HG03045 (cell line): ENCODE measurements at regions not wholly inside any gene's neighbourhood (a gene's known extent, or its start where the extent isn't known, plus 50 kb on each side); places are given as distances from the start of the nearest gene placed in this dataset.
"Not testable (repeated sequence)": the region's sequence is repeated elsewhere in the genome, so short reads cannot be mapped to it uniquely, and the experiment has no call there.

Experiments used
- ATAC-seq: cut with Tn5 transposase; IDR thresholded peaks from one replicate; pipeline ENCODE4 v1.9.1; 2021; ENCODE audit warnings: mild to moderate bottlenecking, moderate library complexity; ENCODE audit not compliant: unreplicated experiment

DNA sequence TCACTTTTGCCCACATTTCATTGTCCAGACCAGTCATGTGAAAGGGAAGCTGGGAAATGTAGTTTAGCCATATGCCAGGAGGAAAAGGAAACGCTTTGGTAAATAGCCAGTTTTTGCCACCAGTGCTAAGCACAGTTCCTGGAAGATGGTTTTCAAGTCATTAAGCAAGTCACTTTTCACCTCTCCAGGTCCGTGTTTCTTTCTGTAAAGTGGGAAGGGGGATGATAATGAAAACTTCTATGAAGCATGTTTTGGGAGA lies 96.6 kb upstream of the TPTE start:
- ATAC-seq: not testable (repeated sequence)

DNA sequence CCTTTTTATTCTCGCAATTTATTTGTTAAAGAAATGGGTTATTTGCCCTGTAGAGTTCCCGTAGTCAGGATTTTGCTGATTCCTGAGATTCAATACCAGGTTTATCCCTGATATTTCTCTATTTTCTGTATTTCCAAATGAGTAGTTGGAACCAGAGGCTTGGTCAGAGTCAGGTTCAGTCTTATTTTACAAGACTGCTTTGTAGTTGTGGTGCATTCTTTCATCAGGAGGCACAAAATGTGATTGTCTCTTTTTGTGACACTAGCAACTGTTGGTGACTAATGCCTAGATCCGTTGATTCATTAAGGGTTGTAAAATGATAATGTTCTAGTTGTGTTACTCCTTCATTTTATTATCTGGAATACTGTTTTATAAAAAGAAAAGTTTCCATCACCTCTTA lies 95.5 kb upstream of the TPTE start:
- no peak for ATAC-seq

DNA sequence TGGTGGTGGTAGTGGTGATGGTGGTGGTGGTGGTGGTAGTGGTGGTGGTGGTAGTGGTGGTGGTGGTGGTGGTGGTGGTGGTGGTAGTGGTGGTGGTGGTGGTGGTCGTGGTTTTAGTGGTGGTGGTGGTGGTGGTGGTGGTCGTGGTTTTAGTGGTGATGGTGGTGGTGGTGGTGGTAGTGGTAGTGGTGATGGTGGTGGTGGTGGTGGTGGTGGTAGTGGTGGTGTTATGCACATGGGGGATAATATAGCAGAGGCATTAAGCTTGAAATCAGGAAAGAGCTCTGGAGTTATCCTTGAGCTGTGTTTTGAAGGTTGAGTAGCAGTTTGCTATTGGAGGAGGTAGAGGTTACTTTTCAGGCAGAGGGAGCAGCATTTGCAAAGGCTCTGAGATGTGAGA lies 94.6 kb upstream of the TPTE start:
- ATAC-seq: not testable (repeated sequence)

DNA sequence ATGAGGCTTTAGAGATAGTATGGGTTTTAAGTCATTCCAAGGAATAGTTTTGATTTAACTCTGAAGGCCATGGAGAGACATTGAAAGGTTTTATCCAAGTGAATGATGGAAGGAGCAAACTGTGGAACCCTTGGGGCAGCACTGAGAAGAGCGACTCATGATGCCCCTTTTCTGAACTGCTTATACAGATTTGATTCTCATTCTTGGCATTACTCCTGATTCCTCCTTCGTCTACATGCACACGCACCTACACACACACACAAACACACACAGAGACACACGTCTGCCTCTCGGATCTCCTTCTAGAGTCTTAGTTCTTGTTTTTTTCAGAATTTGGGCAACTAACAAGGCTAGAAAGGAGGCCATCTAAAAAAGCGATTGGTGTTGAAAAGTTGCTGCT lies 94.1 kb upstream of the TPTE start:
- not testable (repeated sequence) for ATAC-seq

DNA sequence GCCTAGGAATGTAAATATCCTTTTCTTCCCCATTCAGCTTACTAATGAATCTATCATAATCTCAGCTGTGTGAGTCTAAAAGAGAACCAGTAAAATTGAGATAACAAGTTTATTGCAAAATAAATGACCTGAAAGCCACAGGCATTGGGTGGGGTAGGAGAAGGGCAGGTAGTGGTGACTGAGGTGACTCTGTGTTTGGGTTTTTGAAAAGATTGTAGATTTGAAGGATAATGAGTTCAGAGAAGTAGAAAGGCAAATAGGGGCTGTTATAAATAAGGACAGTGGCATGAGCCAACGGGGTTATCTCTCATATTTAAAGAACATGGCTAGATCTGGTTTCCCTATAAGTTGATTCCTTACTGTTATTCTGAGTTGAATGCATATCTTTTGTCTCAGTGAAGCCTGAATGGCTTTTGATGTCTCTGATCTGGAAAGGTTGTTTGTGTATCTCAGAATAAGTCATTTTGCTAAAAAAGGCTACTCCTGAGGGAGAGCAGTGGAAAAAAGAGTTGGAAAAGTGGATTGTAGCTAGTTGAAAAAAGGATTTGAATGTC lies 92.3 kb upstream of the TPTE start:
- not testable (repeated sequence) for ATAC-seq

DNA sequence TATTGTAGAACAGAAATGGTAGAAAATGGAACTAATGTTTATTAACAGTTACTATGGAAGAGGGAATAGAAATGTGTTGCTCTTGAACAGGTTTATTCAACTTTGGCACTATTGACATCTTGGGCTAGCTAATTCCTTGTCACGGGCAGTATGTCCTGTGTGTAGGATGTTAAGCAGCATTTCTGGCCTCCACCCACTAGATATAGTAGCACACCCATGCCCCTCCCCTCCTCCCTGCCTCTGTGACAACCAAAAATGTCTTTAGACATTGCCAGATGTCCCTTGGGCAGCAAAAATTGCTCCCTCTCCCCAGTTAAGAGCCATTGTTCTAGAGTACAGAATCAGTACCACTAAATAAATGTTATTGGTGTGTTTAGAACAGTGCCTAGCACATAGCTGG lies 91.4 kb upstream of the TPTE start:
- no peak for ATAC-seq

DNA sequence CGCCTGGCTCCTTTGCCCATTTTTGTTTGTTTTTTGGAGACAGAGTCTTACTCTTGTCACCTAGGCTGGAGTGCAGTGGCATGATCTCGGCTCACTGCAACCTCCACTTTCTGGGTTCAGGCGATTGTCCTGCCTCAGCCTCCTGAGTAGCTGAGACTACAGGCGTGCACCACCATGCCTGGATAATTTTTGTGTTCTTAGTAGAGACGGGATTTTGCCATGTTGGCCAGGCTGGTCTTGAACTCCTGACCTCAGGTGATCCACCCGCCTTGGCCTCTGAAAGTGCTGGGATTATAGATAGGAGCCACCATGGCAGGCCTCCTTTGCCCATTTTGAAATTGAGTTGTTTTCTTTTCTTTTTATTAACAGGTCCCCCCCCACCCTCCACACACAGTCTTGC lies 89.4 kb upstream of the TPTE start:
- not testable (repeated sequence) for ATAC-seq

DNA sequence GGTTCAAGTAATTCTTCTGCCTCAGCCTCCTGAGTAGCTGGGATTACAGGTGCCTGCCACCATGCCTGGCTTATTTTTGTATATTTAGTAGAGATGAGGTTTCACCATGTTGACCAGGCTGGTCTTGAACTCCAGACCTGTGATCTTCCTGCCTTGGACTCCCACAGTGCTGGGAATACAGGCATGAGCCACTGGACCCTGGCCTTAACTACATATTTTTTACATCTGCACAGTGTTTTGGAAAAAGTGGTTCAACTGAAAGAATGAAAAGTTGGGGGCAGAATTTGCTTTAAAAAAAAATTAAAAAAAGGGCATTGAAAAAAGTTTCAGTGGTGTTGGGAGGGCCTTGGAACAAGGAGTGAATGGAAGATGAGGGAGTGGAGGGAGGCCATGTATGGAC lies 88.9 kb upstream of the TPTE start:
- ATAC-seq: not testable (repeated sequence)

DNA sequence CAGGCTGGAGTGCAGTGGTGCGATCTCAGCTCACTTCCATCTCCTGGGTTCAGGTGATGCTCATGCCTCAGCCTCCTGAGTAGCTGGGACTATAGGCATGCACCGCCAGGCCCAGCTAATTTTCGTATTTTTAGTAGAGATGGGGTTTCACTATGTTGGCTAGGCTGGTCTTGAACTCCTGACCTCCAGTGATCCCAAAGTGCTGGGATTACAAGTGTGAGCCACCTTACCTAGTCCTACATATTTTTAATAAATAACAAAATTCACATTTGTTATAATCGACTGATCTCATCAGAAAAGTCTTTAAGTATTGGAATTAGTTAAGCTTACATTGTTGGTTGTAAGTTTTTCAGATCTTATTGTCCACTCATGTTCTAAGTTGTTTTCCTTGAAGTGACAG lies 83.4 kb upstream of the TPTE start:
- ATAC-seq: not testable (repeated sequence)

DNA sequence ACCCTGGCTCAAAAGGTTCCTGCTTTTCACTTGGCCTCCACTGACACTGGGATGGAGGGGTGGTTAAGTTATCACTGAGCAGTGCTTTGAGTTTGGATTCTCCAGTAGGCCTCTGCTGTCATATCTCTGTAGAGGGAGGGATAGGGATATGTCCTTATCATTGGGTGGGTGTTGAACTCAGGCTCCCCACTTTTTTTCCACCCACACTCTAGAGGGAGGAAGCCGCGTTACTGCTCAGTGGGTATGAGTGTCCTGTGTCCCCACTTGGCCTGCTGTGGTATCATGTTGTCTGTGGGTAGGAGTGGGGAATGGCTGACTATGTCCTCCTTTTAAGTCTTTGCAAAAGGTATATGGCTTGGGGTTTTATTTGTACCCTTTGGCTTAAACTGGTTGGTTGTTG lies 80.7 kb upstream of the TPTE start:
- ATAC-seq: not testable (repeated sequence)

DNA sequence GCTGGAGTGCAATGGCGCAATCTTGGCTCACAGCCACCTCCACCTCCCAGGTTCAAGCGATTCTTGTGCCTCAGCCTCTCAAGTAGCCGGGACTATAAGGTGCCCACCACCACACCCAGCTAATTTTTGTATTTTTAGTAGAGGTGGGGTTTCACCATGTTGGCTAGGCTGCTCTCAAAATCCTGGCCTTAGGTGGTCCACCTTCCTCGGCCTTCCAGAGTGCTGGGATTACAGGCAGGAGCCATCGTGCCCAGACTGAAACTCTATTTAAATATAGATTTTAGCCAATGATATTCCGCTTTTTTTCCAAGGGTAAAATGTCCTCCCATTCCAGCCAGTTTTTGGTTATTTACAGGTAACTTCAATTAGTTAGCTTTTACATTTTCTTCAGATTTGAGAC lies 79.4 kb upstream of the TPTE start:
- ATAC-seq: not testable (repeated sequence)

DNA sequence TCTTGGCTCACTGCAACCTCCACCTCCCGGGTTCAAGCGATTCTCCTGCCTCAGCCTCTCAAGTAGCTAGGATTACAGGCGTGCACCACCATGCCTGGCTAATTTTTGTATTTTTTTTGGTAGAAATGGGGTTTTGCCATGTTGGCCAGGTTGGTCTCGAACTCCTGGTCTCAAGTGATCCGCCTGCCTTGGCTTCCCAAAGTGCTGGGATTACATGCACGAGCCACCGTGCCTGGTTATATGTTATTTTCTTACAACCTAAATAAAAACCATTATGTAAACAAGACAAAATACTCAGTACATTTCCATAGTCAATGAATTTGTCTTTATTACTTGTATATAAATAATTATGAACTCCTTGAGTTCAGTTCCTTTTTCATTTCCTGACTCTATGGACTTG lies 75.7 kb upstream of the TPTE start:
- ATAC-seq: not testable (repeated sequence)

DNA sequence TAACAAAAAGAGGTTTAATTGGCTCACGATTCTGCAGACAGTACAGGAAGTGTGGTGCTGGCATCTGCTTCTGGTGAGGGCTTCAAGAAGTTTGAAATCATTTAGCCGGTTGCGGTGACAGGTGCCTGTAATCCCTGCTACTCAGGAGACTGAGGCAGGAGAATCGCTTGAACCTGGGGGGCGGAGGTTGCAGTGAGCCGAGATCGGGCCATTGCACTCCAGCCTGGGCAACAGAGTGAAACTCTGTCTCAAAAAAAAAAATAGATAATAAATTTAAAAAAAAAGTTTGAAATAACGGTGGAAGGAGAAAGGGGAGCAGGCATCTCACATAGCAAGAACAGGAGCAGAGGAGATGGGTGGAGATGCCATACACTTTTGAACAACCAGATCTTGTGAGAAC lies 71.9 kb upstream of the TPTE start:
- not testable (repeated sequence) for ATAC-seq

DNA sequence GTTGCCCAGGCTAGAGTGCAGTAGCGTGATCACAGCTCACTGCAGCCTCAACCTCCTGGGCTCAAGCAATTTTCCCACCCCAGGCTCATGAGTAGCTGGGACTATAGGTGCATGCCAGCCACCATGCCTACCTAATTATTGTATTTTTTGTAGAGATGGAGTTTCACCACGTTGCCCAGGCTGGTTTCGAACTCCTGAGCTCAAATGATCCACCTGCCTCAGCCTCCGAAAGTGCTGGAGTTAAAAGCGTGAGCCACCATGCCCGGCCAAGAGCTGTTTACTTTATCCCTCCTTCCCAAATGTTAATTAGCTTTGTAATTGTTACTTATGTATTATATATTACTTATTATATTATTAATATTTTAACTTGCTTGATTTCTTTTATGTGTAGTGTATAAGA lies 70.1 kb upstream of the TPTE start:
- not testable (repeated sequence) for ATAC-seq

DNA sequence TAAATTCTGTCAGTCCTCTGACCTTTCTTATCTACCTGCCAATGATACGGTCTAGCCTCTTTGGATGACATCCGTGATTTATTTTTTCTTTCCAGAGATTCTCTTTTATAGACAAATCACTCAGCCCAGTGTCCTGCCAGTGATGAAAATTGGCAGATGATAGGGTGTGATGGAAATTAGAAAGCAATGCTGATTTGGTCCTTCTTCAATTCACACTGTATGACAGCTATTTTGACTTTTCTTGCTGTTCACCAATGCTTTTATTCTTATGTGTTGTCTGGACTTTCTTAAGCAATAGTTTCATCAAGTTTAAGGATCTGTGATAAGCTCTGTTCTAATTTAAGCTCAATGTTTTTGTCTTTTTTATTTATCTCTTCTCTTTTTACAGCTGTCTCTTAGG lies 63.6 kb upstream of the TPTE start:
- not testable (repeated sequence) for ATAC-seq

DNA sequence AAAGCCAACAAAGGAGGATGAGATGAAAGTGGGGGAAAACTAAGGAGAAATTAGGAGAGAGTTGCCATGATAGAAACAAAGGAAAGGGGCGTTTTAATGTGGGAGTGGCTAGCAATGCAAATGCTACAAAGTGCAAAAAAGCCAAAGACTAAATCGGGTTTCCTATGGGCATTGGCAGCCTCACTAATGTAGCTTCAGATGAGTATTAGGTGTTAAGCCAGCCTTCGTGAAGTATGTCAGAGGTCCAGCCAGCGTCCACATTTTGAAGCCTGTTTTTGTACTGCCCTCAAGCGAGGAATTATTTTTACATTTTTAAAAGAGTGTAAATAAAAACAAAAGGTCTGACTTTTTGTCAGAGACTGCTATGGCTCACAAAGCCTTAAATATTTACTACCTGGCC lies 60.4 kb upstream of the TPTE start:
- ATAC-seq: not testable (repeated sequence)

DNA sequence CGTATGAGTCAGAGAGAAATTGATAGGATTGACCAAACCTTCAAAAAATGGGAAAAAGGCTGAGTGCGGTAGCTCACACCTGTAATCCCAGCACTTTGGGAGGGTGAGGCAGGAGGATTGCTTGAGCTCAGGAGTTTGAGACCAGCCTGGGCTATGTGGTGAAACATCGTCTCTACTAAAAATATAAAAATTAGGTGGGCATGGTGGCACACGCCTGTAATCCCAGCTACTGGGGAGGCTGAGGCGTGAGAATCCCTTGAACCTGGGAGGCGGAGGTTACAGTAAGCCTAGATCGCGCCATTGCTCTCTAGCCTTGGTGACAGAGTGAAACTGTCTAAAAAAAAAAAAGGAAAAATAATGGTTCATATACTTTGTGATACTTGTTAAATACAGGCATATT lies 59.9 kb upstream of the TPTE start:
- not testable (repeated sequence) for ATAC-seq

DNA sequence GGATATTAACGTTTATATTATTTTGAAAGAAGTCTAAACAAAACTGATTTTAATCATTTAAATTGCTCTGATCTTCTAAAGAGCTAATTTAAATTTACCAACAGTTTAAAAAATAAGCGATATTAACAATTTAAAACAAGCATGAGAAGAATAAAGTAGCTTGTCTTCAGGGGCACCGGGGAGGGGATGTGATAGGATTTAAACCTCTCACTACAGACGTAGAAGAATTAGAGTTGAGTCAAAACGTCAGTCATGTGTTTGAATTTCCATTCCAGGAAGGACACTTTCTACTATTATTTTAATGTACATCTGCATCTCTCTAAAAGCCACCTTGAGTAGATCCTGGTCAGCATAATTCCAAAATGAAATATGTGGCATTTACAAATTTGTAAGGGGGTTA lies 58.2 kb upstream of the TPTE start:
- ATAC-seq: no peak

DNA sequence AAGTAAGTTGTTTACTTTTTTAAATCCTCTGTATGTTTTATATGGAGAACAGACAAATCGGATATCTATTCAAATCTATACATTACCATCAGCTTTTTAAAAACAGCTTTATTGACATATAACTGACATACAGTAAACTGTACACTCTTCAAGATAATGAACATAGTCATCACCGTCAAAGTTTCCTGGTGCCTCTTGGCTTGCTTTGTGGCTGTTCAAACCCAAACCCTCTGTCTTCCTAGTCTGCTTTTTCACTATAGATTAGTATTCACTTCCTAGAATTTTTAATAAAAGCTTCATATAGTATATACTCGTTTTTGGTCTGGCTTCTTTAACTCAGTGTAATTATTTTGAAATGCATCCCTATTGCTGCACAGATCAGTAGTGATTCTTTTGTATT lies 56.4 kb upstream of the TPTE start:
- no peak for ATAC-seq

DNA sequence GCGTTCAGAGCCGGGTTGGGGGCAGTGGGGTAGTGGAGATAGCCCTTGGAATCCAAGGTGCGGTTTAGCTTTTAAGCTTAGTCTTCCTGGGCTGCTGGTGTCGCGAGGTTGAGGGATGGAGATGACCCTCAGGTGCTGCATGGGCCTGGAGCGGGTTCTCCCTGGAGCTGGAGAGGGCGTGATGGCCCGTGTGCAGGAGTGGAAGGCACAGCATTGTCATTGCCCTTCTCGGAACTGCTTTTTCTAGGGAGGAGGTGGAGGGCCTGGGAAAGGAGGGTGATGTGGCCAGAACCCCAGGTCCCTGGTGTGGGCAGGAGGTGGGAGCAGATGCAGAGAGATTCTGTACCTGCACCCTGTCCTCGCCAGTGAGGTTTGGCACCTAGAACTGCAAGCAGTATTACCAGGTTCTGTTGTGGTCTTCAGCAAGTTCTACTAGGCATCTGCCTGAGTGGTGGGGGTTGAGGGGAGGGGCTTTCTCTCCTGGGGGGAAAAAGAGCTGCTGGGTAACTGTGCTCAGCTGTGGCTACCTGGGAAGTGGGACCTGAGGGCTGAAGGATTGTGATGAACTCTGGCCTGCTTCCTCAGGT lies 55.8 kb upstream of the TPTE start:
- not testable (repeated sequence) for ATAC-seq

DNA sequence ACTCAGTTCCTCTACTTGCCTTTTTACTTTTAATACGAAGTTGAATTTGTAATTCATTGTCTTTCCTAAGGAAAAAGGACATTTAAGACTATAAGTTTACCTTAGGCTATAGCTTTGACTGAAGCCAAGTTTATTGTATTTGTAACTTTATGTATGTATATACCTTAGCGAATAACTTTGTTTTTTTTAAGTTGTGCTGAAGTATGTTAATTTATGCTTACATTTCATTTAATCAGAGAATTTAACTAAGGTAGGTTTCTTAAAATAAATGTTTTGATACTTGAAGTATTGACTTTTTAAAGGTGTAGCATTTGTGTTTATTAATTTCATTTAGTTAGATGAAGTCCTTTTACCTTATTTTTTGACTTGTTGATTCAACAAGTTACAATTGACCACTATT lies 55.2 kb upstream of the TPTE start:
- ATAC-seq: no peak
